Liver (tissue), 8 donors: ENCODE measurements at regions not wholly inside any gene's neighbourhood (a gene's known extent, or its start where the extent isn't known, plus 50 kb on each side); places are given as distances from the start of the nearest gene placed in this dataset.

Source experiments
- DNase-seq: peaks from one replicate; pipeline ENCODE4 v3.0.0-alpha.2; 2017; ENCODE audit warnings: low spot score
- H3K27ac ChIP-seq, 2 donors: one replicate each; pipeline ENCODE4 v1.7.0; 2013; ENCODE audit warnings: inconsistent platforms in 2 of 2, low read length in 2 of 2, control low read depth in 1 of 2, low read depth in 1 of 2, mild to moderate bottlenecking in 1 of 2
- H3K27me3 ChIP-seq, 4 donors: one replicate each; pipeline versions ENCODE4 v1.6.1 to v1.7.0; 2013; ENCODE audit warnings: low read length in 3 of 4, inconsistent platforms in 1 of 4, mild to moderate bottlenecking in 1 of 4, moderate library complexity in 1 of 4; ENCODE audit not compliant: control insufficient read depth in 4 of 4, insufficient read depth in 4 of 4
- H3K36me3 ChIP-seq, 4 donors: one replicate each; pipeline versions ENCODE4 v1.6.1 to v1.7.0; 2013; ENCODE audit warnings: low read length in 3 of 4, mild to moderate bottlenecking in 3 of 4, low read depth in 1 of 4, moderate library complexity in 1 of 4; ENCODE audit not compliant: control insufficient read depth in 4 of 4, insufficient read depth in 3 of 4
- H3K4me1 ChIP-seq, 4 donors: one replicate each; pipeline versions ENCODE4 v1.6.1 to v1.7.0; 2013; ENCODE audit warnings: low read length in 3 of 4, mild to moderate bottlenecking in 3 of 4, moderate library complexity in 1 of 4; ENCODE audit not compliant: control insufficient read depth in 4 of 4, insufficient read depth in 4 of 4
- H3K4me3 ChIP-seq, 3 donors: one replicate each; pipeline versions ENCODE4 v1.6.1 to v1.7.0; 2013; ENCODE audit warnings: low read length in 3 of 3, control low read depth in 1 of 3, low read depth in 1 of 3, mild to moderate bottlenecking in 1 of 3
- H3K9ac ChIP-seq, 2 donors: one replicate each; pipeline ENCODE4 v1.7.0; 2013; ENCODE audit warnings: low read length in 2 of 2, mild to moderate bottlenecking in 2 of 2, moderate library complexity in 2 of 2, control low read depth in 1 of 2, low read depth in 1 of 2
- H3K9me3 ChIP-seq, 4 donors: one replicate each; pipeline versions ENCODE4 v1.6.1 to v1.7.0; 2013; ENCODE audit warnings: low read length in 3 of 4; ENCODE audit not compliant: control insufficient read depth in 4 of 4
- EGR1 ChIP-seq, 2 donors: IDR thresholded peaks; 2 replicates each; pipeline ENCODE4 v1.6.1; 2016 to 2018; ENCODE audit warnings: antibody characterized with exemption in 2 of 2, low read depth in 2 of 2
- FOXA1 ChIP-seq: IDR thresholded peaks from 2 replicates; pipeline ENCODE4 v1.6.1; 2016; ENCODE audit warnings: antibody characterized with exemption
- FOXA2 ChIP-seq: IDR thresholded peaks from 2 replicates; pipeline ENCODE4 v1.6.1; 2016; ENCODE audit warnings: antibody characterized with exemption
- GABPA ChIP-seq, 2 donors: IDR thresholded peaks in 1 of 2; conservative IDR thresholded peaks in 1 of 2; 2 replicates each; pipeline ENCODE4 v1.6.1; 2016; ENCODE audit warnings: antibody characterized with exemption in 2 of 2, mild to moderate bottlenecking in 1 of 2, moderate library complexity in 1 of 2
- HNF4A ChIP-seq, 2 donors: conservative IDR thresholded peaks; 2 replicates each; pipeline ENCODE4 v1.6.1; 2016; ENCODE audit warnings: antibody characterized with exemption in 2 of 2, mild to moderate bottlenecking in 2 of 2
- JUND ChIP-seq, 2 donors: IDR thresholded peaks; 2 replicates each; pipeline ENCODE4 v1.6.1; 2016; ENCODE audit warnings: antibody characterized with exemption in 2 of 2
- NR2F2 ChIP-seq: IDR thresholded peaks from 2 replicates; pipeline ENCODE4 v1.6.1; 2016; ENCODE audit warnings: antibody characterized with exemption
- RXRA ChIP-seq, 2 donors: IDR thresholded peaks; 2 replicates each; pipeline ENCODE4 v1.6.1; 2017 to 2018; ENCODE audit warnings: antibody characterized with exemption in 2 of 2, mild to moderate bottlenecking in 1 of 2
- SP1 ChIP-seq: IDR thresholded peaks from 2 replicates; pipeline ENCODE4 v1.6.1; 2018; ENCODE audit warnings: antibody characterized with exemption, mild to moderate bottlenecking
- TAF1 ChIP-seq: conservative IDR thresholded peaks from 2 replicates; pipeline ENCODE4 v1.6.1; 2016; ENCODE audit warnings: antibody characterized with exemption, mild to moderate bottlenecking
- YY1 ChIP-seq: IDR thresholded peaks from 2 replicates; pipeline ENCODE4 v1.6.1; 2016; ENCODE audit warnings: antibody characterized with exemption, mild to moderate bottlenecking
- WGBS: extraction: QIAGEN DNeasy Blood & Tissue Kit; methylation state at CpG from one replicate; pipeline ENCODE4 v1.1.7; 2013; 5-methylcytosine and 5-hydroxymethylcytosine counted together
- TF ChIP-seq, protein P1 (sequence below): IDR thresholded peaks from 2 replicates; pipeline ENCODE4 v1.6.1; 2016; ENCODE audit warnings: antibody characterized with exemption
- TF ChIP-seq, protein P2 (sequence below): fragments of 150-350 bp; IDR thresholded peaks from 2 replicates; pipeline ENCODE4 v1.5.1; 2017; ENCODE audit warnings: improper control_type of control experiment, low read depth, low read length; ENCODE audit not compliant: missing input control
- TF ChIP-seq, protein P3 (sequence below): IDR thresholded peaks from 2 replicates; pipeline ENCODE4 v1.6.1; 2016; ENCODE audit warnings: antibody characterized with exemption, mild to moderate bottlenecking
- TF ChIP-seq, protein P4 (sequence below): IDR thresholded peaks from 2 replicates; pipeline ENCODE4 v1.6.1; 2016; ENCODE audit warnings: antibody characterized with exemption
- donor health status: healthy.
- donor health status: healthy.
- donor health status: healthy.
- donor health status: healthy.
- donor health status: healthy.

DNA sequence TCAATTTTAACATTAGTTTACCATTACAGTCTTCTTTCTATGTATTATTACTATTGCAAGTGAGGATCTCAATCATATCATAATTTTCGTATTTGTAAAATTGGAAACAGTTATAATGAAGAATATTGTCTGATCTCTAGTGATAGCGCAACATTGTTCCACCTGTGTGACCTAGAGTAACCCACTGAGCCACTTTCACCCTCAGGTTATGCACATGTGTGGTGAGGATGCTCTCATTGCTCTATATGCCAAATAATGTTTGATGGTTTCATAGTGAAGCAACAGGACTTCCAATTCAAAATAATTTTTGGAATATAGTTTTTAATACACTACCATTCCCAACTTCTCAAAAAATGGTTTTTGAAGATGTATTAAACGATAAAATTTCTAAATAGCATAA lies 603.1 kb upstream of the MAN1A1 start:
- no peaks in the 10 kb centered on the region for H3K4me1 ChIP-seq
- no peaks in the 10 kb centered on the region for H3K36me3 ChIP-seq
- H3K9me3 ChIP-seq: no peaks in the 10 kb centered on the region
- H3K27me3 ChIP-seq: no peaks in the 10 kb centered on the region
- no peak overlapping the region for H3K27ac ChIP-seq
- DNase-seq: no peak
- TF ChIP-seq, protein P1, sequence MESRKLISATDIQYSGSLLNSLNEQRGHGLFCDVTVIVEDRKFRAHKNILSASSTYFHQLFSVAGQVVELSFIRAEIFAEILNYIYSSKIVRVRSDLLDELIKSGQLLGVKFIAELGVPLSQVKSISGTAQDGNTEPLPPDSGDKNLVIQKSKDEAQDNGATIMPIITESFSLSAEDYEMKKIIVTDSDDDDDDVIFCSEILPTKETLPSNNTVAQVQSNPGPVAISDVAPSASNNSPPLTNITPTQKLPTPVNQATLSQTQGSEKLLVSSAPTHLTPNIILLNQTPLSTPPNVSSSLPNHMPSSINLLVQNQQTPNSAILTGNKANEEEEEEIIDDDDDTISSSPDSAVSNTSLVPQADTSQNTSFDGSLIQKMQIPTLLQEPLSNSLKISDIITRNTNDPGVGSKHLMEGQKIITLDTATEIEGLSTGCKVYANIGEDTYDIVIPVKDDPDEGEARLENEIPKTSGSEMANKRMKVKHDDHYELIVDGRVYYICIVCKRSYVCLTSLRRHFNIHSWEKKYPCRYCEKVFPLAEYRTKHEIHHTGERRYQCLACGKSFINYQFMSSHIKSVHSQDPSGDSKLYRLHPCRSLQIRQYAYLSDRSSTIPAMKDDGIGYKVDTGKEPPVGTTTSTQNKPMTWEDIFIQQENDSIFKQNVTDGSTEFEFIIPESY: no peak
- TF ChIP-seq, protein P2, sequence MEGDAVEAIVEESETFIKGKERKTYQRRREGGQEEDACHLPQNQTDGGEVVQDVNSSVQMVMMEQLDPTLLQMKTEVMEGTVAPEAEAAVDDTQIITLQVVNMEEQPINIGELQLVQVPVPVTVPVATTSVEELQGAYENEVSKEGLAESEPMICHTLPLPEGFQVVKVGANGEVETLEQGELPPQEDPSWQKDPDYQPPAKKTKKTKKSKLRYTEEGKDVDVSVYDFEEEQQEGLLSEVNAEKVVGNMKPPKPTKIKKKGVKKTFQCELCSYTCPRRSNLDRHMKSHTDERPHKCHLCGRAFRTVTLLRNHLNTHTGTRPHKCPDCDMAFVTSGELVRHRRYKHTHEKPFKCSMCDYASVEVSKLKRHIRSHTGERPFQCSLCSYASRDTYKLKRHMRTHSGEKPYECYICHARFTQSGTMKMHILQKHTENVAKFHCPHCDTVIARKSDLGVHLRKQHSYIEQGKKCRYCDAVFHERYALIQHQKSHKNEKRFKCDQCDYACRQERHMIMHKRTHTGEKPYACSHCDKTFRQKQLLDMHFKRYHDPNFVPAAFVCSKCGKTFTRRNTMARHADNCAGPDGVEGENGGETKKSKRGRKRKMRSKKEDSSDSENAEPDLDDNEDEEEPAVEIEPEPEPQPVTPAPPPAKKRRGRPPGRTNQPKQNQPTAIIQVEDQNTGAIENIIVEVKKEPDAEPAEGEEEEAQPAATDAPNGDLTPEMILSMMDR: no peak
- TF ChIP-seq, protein P3, sequence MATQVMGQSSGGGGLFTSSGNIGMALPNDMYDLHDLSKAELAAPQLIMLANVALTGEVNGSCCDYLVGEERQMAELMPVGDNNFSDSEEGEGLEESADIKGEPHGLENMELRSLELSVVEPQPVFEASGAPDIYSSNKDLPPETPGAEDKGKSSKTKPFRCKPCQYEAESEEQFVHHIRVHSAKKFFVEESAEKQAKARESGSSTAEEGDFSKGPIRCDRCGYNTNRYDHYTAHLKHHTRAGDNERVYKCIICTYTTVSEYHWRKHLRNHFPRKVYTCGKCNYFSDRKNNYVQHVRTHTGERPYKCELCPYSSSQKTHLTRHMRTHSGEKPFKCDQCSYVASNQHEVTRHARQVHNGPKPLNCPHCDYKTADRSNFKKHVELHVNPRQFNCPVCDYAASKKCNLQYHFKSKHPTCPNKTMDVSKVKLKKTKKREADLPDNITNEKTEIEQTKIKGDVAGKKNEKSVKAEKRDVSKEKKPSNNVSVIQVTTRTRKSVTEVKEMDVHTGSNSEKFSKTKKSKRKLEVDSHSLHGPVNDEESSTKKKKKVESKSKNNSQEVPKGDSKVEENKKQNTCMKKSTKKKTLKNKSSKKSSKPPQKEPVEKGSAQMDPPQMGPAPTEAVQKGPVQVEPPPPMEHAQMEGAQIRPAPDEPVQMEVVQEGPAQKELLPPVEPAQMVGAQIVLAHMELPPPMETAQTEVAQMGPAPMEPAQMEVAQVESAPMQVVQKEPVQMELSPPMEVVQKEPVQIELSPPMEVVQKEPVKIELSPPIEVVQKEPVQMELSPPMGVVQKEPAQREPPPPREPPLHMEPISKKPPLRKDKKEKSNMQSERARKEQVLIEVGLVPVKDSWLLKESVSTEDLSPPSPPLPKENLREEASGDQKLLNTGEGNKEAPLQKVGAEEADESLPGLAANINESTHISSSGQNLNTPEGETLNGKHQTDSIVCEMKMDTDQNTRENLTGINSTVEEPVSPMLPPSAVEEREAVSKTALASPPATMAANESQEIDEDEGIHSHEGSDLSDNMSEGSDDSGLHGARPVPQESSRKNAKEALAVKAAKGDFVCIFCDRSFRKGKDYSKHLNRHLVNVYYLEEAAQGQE: no peak
- no peak for TF ChIP-seq YY1
- no peak for TF ChIP-seq RXRA (IDR thresholded peaks at IDR 0.05)
- no peak for TF ChIP-seq SP1
- TF ChIP-seq, protein P4, sequence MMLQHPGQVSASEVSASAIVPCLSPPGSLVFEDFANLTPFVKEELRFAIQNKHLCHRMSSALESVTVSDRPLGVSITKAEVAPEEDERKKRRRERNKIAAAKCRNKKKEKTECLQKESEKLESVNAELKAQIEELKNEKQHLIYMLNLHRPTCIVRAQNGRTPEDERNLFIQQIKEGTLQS: no peak
- no peak for TF ChIP-seq JUND (IDR thresholded peaks at IDR 0.05)
- 70% methylated on average over 3 of the region's 3 CpGs for WGBS
- no peak overlapping the region for H3K4me3 ChIP-seq
- H3K9ac ChIP-seq: no peak overlapping the region

DNA sequence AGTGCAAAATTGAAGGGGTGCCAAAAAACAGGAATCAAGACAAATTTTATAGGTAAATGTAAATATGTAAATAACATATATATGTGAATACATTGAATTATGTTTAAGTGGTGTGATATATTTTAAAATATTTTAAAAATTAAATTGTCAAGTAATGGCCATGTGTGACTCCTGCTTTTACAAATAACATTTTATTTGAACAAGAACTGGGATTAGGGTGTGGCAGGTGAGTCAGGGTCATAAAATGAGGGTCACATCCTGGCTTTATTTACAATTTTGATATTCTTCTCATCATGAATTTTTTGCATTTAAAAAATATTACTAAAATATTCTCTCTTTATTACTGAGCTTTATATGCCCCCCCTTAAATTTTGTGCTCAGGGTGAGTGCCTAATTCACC lies 601.1 kb upstream of the MAN1A1 start:
- Histone ChIP-seq H3K36me3 (no peaks in the 10 kb centered on the region), H3K27ac (no peak overlapping the region), H3K9me3 (no peaks in the 10 kb centered on the region)

More for the DNA sequence above, 601.1 kb upstream of the MAN1A1 start:
- TF ChIP-seq FOXA1: no peak
- TF ChIP-seq, protein P1: no peak
- TF ChIP-seq, protein P2: no peak
- no peak for TF ChIP-seq TAF1
- TF ChIP-seq HNF4A (conservative IDR thresholded peaks at IDR 0.05): no peak
- TF ChIP-seq NR2F2: no peak
- TF ChIP-seq GABPA (IDR thresholded peaks at IDR 0.05 in 1 of 2, conservative IDR thresholded peaks at IDR 0.05 in 1 of 2): no peak
- no peak for TF ChIP-seq JUND (IDR thresholded peaks at IDR 0.05)
- TF ChIP-seq EGR1 (IDR thresholded peaks at IDR 0.05; ENCODE audit: low read depth in 2 of 2): no peak
- TF ChIP-seq YY1: no peak
- TF ChIP-seq, protein P4: no peak
- no peak for TF ChIP-seq FOXA2
- no peak for TF ChIP-seq SP1
- no peaks in the 10 kb centered on the region for H3K4me1 ChIP-seq
- no peak overlapping the region for H3K9ac ChIP-seq
- no peaks in the 10 kb centered on the region for H3K27me3 ChIP-seq
- DNase-seq: no peak
- H3K4me3 ChIP-seq: no peak overlapping the region
